ENCODE measurements at regions not wholly inside any gene's neighbourhood (a gene's known extent, or its start where the extent isn't known, plus 50 kb on each side); places are given as distances from the start of the nearest gene placed in this dataset.
A peak's percentile ranks its signal among the peaks of the same experiment; 100 is the strongest.
"Not testable (repeated sequence)": the region's sequence is repeated elsewhere in the genome, so short reads cannot be mapped to it uniquely, and the experiment has no call there.

DNA sequence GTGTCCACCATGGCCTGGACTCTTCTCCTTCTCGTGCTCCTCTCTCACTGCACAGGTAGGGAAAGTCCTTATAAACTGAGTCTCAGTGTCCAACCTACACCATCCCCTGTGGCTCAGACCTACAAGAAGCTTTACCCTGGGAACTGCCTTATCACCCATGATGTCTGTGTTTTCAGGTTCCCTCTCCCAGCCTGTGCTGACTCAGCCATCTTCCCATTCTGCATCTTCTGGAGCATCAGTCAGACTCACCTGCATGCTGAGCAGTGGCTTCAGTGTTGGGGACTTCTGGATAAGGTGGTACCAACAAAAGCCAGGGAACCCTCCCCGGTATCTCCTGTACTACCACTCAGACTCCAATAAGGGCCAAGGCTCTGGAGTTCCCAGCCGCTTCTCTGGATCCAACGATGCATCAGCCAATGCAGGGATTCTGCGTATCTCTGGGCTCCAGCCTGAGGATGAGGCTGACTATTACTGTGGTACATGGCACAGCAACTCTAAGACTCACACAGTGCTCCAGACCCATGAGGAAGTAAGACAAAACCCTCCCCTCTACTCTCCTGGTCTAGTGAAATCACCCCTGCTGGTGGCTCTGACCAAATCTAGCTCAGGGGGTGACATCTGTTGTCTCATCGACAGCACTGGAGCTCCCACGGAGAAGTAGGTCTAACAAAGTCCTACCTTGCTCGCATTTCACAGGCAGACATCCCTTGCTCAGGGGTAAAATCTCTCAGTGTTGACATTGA, 74.3 kb downstream of the VPREB1 start:
- WGBS, 2 donors = 93 to 97% methylated on average over 8 of the region's 8 CpGs
- H3K4me3 ChIP-seq = no peak overlapping the region
- no peaks in the 10 kb centered on the region for H3K4me1 ChIP-seq
- H3K9me3 ChIP-seq = no peaks in the 10 kb centered on the region
- TF ChIP-seq EP300 (IDR thresholded peaks at IDR 0.05) = no peak
- TF ChIP-seq POLR2AphosphoS5 (IDR thresholded peaks at IDR 0.05) = no peak
- TF ChIP-seq POLR2A (IDR thresholded peaks at IDR 0.05) = no peak
- TF ChIP-seq, protein P1, sequence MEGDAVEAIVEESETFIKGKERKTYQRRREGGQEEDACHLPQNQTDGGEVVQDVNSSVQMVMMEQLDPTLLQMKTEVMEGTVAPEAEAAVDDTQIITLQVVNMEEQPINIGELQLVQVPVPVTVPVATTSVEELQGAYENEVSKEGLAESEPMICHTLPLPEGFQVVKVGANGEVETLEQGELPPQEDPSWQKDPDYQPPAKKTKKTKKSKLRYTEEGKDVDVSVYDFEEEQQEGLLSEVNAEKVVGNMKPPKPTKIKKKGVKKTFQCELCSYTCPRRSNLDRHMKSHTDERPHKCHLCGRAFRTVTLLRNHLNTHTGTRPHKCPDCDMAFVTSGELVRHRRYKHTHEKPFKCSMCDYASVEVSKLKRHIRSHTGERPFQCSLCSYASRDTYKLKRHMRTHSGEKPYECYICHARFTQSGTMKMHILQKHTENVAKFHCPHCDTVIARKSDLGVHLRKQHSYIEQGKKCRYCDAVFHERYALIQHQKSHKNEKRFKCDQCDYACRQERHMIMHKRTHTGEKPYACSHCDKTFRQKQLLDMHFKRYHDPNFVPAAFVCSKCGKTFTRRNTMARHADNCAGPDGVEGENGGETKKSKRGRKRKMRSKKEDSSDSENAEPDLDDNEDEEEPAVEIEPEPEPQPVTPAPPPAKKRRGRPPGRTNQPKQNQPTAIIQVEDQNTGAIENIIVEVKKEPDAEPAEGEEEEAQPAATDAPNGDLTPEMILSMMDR (IDR thresholded peaks at IDR 0.05) = no peak
- no peak for ATAC-seq (ENCODE audit: low FRiP score in 2 of 2)
- peaks cover 0 to 53% (median 10%) of the 10 kb centered on the region in 4 donors for H3K36me3 ChIP-seq
- H3K27me3 ChIP-seq = no peaks in the 10 kb centered on the region
- DNase-seq = no peak
- no peak overlapping the region for H3K27ac ChIP-seq

DNA sequence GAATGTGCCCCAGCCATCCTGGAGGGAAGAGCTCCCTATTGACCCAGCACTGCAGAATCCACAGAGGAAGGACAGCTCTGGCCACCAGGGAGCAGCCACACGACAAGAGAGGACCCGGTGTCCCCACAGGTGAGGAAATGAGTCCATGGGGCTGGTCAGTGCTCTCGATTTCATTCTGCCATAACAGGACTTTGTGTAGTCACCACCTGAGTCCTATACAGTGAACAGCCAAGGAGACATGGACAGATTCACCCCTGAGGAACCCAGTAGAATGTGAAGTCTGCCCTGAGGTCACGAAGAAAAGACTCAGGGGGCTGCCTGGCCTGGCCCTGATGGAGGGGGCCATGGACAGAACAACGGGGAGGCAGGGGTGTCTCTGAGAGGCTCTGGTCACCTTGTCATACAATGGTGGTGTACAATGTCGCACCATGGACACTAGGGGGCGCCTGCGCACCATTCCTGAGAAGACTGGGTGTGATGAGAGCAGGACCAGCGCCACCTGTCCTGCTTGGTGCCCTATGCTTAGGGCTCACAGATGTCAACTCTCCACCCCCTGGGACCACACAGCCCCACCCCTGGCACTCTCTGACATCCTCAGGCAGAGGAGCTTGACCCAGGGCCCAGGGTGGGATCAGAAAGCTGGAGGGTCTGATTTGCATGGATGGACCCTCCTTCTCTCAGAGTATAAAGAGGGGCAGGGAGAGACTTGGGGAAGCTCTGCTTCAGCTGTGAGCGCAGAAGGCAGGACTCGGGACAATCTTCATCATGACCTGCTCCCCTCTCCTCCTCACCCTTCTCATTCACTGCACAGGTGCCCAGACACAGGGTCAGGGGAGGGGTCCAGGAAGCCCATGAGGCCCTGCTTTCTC, 77.4 kb downstream of the VPREB1 start:
- TF ChIP-seq, protein P1 (IDR thresholded peaks at IDR 0.05) = peak; percentile 64 to 74 (median 68)
- ATAC-seq (ENCODE audit: low FRiP score in 2 of 2) = peak; percentile 75 to 83
- H3K27ac ChIP-seq = not testable (repeated sequence)

DNA sequence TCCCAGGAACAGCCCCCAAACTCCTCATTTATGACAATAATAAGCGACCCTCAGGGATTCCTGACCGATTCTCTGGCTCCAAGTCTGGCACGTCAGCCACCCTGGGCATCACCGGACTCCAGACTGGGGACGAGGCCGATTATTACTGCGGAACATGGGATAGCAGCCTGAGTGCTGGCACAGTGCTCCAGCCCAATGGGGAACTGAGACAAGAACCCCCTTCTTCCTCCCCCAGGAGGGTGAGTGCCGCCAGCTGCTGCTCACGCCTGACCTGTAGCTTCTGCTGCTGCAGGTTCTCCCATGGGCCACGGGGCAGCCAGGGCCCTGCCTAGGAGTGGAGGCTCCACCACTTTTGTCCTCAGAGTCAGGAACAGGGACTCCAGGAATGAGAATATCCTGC, 78.2 kb downstream of the VPREB1 start:
- peaks cover 0 to 24% (median 5%) of the 10 kb centered on the region in 4 donors for H3K36me3 ChIP-seq
- WGBS, 2 donors = 90 to 95% methylated on average over 8 to 10 of the region's 10 CpGs
- TF ChIP-seq, protein P1 (IDR thresholded peaks at IDR 0.05) = no peak
- TF ChIP-seq EP300 (IDR thresholded peaks at IDR 0.05) (no peak), POLR2A (IDR thresholded peaks at IDR 0.05) (no peak), POLR2AphosphoS5 (IDR thresholded peaks at IDR 0.05) (no peak)
- DNase-seq = peak in 1 of 2 donors; percentile 39
- H3K27me3 ChIP-seq = no peaks in the 10 kb centered on the region
- no peaks in the 10 kb centered on the region for H3K9me3 ChIP-seq
- no peak overlapping the region for H3K4me3 ChIP-seq
- ATAC-seq (ENCODE audit: low FRiP score in 2 of 2) = no peak
- no peak overlapping the region for H3K27ac ChIP-seq
- no peaks in the 10 kb centered on the region for H3K4me1 ChIP-seq

More for the DNA sequence above, 77.4 kb downstream of the VPREB1 start:
- H3K27me3 ChIP-seq, H3K4me1 ChIP-seq, H3K4me3 ChIP-seq, H3K9me3 ChIP-seq: not testable (repeated sequence)
- H3K36me3 ChIP-seq = peaks cover 0 to 29% (median 5%) of the 10 kb centered on the region in 4 donors
- DNase-seq = peak in 1 of 2 donors; percentile 65
- 12 to 30% methylated on average over 5 to 11 of the region's 11 CpGs for WGBS, 2 donors

DNA sequence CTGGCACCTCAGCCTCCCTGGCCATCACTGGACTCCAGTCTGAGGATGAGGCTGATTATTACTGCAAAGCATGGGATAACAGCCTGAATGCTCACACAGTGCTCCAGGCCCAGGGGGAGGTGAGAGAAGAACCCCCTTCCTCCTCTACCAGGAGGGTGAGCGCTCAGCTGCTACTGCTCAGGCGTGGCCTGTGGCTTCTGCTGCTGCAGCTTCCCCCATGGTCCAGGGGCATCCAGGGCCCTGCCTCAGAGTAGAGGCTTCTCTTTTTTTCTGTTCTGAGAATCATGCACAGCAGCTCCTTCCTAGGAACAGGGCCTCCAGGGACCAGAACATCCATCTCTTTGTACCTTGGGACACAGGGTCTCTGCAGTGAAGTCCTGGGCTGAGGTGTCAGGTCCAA, 83.1 kb downstream of the VPREB1 start:
- no peak overlapping the region for H3K4me3 ChIP-seq
- WGBS, 2 donors = 54 to 70% methylated on average over 2 of the region's 2 CpGs
- ATAC-seq (ENCODE audit: low FRiP score in 2 of 2) (no peak), DNase-seq (no peak)
- no peak for TF ChIP-seq POLR2A (IDR thresholded peaks at IDR 0.05)
- TF ChIP-seq EP300 (IDR thresholded peaks at IDR 0.05) = no peak
- no peaks in the 10 kb centered on the region for H3K4me1 ChIP-seq
- H3K27me3 ChIP-seq = peaks cover 0 to 5% (median 0%) of the 10 kb centered on the region in 4 donors
- H3K36me3 ChIP-seq = no peaks in the 10 kb centered on the region
- H3K9me3 ChIP-seq = no peaks in the 10 kb centered on the region
- H3K27ac ChIP-seq = no peak overlapping the region

DNA sequence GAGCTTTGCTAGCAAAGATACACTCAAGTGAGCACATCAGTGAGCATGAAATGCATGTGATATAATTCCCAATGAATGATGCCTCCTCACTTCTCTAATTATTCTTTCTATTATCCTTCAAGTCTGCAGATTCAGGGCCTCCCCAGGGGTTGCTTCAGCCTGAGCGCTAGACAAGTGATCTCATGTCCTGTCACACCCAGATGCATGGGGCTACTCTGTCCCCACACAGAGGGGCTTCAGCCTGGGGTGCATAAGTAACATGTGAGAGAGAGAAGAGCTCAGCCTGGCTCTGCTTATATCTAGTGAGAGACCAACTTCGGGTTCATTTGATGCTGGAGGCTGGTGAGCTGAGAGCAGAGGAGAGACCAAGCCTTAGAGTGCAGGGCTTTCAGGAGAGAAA, 85.2 kb downstream of the VPREB1 start:
- 75 to 80% methylated on average over 1 to 2 of the region's 2 CpGs for WGBS, 2 donors
- no peak for ATAC-seq (ENCODE audit: low FRiP score in 2 of 2)
- no peaks in the 10 kb centered on the region for H3K36me3 ChIP-seq

DNA sequence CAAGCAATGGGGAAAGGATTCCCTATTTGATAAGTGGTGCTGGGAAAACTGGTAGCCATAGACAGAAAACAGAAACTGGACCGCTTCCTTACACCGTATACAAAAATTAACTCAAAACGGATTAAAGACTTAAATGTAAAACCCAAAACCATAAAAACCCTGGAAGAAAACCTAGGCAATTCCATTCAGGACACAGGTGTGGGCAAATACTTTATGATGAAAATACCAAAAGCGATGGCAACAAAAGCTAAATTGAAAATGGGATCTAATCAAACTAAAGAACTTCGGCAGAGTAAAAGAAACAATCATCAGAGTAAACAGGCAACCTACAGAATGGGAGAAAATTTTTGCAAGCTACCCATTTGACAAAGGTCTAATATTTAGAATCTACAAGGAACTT, 91.1 kb downstream of the VPREB1 start:
- not testable (repeated sequence) for H3K4me3 ChIP-seq; ATAC-seq (ENCODE audit: low FRiP score in 2 of 2); H3K27me3 ChIP-seq; H3K9me3 ChIP-seq; H3K36me3 ChIP-seq; H3K4me1 ChIP-seq; H3K27ac ChIP-seq; DNase-seq
- WGBS, 2 donors = 80 to 82% methylated on average over 5 of the region's 5 CpGs

More for the DNA sequence above, 85.2 kb downstream of the VPREB1 start:
- Histone ChIP-seq H3K9me3 (no peaks in the 10 kb centered on the region), H3K27me3 (peaks cover 0 to 5% (median 0%) of the 10 kb centered on the region in 4 donors), H3K27ac (no peak overlapping the region), H3K4me3 (no peak overlapping the region), H3K4me1 (no peaks in the 10 kb centered on the region)
- no peak for TF ChIP-seq EP300 (IDR thresholded peaks at IDR 0.05)
- TF ChIP-seq POLR2A (IDR thresholded peaks at IDR 0.05) = no peak
- TF ChIP-seq, protein P1 (IDR thresholded peaks at IDR 0.05) = no peak
- TF ChIP-seq POLR2AphosphoS5 (IDR thresholded peaks at IDR 0.05) = no peak
- no peak for DNase-seq

DNA sequence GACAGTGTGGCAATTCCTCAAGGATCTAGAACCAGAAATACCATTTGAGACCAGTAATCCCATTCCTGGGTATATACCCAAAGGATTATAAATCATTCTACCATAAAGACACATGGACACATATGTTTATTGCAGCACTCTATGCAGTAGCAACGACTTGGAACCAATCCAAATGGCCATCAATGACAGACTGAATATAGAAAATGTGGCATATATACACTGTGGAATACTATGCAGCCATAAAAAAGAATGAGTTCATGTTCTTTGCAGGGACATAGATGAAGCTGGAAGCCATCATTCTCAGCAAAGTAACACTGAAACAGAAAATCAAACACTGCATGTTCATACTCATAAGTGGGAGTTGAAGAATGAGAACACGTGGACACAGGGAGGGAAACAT, 91.7 kb downstream of the VPREB1 start:
- H3K27ac ChIP-seq; H3K36me3 ChIP-seq; H3K4me1 ChIP-seq; H3K27me3 ChIP-seq; ATAC-seq (ENCODE audit: low FRiP score in 2 of 2); H3K9me3 ChIP-seq; DNase-seq; H3K4me3 ChIP-seq: not testable (repeated sequence)
- 40 to 61% methylated on average over 2 of the region's 2 CpGs for WGBS, 2 donors

DNA sequence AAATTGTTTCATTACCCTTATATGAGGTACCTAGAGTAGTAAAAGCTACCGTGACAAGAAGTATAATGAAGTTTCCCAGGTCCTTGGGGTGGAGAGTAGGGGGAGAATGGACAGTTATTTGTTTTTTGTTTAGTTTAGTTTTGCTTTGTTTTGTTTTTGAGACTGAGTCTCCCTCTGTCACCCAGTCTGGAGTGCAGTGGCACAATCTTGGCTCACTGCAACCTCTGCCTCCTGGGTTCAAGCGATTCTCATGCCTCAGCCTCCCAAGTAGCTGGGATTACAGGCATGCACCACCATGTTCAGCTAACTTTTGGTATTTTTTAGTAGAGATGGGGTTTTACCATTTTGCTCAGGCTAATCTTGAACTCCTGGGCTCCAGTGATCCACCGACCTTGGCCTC, 94.2 kb downstream of the VPREB1 start:
- H3K9me3 ChIP-seq; ATAC-seq (ENCODE audit: low FRiP score in 2 of 2); H3K4me1 ChIP-seq; H3K27ac ChIP-seq; H3K36me3 ChIP-seq; H3K4me3 ChIP-seq; H3K27me3 ChIP-seq; DNase-seq: not testable (repeated sequence)
- 63 to 71% methylated on average over 3 of the region's 3 CpGs for WGBS, 2 donors

Measured in upper lobe of left lung (tissue), 6 donors.